Activated effector memory CD4-positive, alpha-beta T cell treated with Interleukin-2 at 50 U/mL for 16 hours (primary cell): ENCODE measurements at regions not wholly inside any gene's neighbourhood (a gene's known extent, or its start where the extent isn't known, plus 50 kb on each side); places are given as distances from the start of the nearest gene placed in this dataset.
"Not testable (repeated sequence)": the region's sequence is repeated elsewhere in the genome, so short reads cannot be mapped to it uniquely, and the experiment has no call there.

Source experiments
- DNase-seq: peaks from one replicate; pipeline ENCODE4 v3.0.0-alpha.2; 2020

GRCh38 chr16:79403534-79403933, 197.0 kb downstream of the MAF start:
- DNase-seq: no peak

- DNase-seq: no peak
Measured at GRCh38 chr16:79402920-79403319, 197.6 kb downstream of the MAF start.

GRCh38 chr16:79402356-79402755, 198.2 kb downstream of the MAF start:
- DNase-seq: no peak

GRCh38 chr16:79401782-79402181, 198.8 kb downstream of the MAF start:
- DNase-seq: no peak

- no peak for DNase-seq
Measured at GRCh38 chr16:79401157-79401556, 199.4 kb downstream of the MAF start.

GRCh38 chr16:79400462-79401149, 199.9 kb downstream of the MAF start:
- no peak for DNase-seq

- no peak for DNase-seq
Measured at GRCh38 chr16:79395591-79395990, 204.9 kb downstream of the MAF start.

- no peak for DNase-seq
Measured at GRCh38 chr16:79394206-79394605, 206.3 kb downstream of the MAF start.

- DNase-seq: no peak
Measured at GRCh38 chr16:79393564-79393963, 207.0 kb downstream of the MAF start.

GRCh38 chr16:79393127-79393526, 207.4 kb downstream of the MAF start:
- DNase-seq: no peak

- DNase-seq: no peak
Measured at GRCh38 chr16:79392081-79392480, 208.5 kb downstream of the MAF start.

- no peak for DNase-seq
Measured at GRCh38 chr16:79391395-79391794, 209.1 kb downstream of the MAF start.

GRCh38 chr16:79390481-79391051, 210.0 kb downstream of the MAF start:
- DNase-seq: no peak

GRCh38 chr16:79388396-79388795, 212.1 kb downstream of the MAF start:
- no peak for DNase-seq

- DNase-seq: no peak
Measured at GRCh38 chr16:79386299-79386698, 214.2 kb downstream of the MAF start.

GRCh38 chr16:79381603-79382042, 218.9 kb downstream of the MAF start:
- DNase-seq: no peak

- DNase-seq: no peak
Measured at GRCh38 chr16:79380995-79381602, 219.4 kb downstream of the MAF start.

GRCh38 chr16:79379095-79379494, 221.4 kb downstream of the MAF start:
- DNase-seq: no peak

GRCh38 chr16:79377082-79377481, 223.5 kb downstream of the MAF start:
- DNase-seq: not testable (repeated sequence)

GRCh38 chr16:79375351-79375750, 225.2 kb downstream of the MAF start:
- DNase-seq: no peak

- no peak for DNase-seq
Measured at GRCh38 chr16:79372503-79373184, 227.9 kb downstream of the MAF start.

- DNase-seq: no peak
Measured at GRCh38 chr16:79370736-79371135, 229.8 kb downstream of the MAF start.

- DNase-seq: no peak
Measured at GRCh38 chr16:79369796-79370195, 230.7 kb downstream of the MAF start.

GRCh38 chr16:79367822-79368221, 232.7 kb downstream of the MAF start:
- DNase-seq: no peak
